ENCODE measurements at regions not wholly inside any gene's neighbourhood (a gene's known extent, or its start where the extent isn't known, plus 50 kb on each side); places are given as distances from the start of the nearest gene placed in this dataset.

- TF ChIP-seq CTCF (IDR thresholded peaks at IDR 0.05; ENCODE audit: low read depth, low read length, missing input control) (no peak), FOXA1 (IDR thresholded peaks at IDR 0.05) (no peak), ATF3 (IDR thresholded peaks at IDR 0.05) (no peak), GABPA (IDR thresholded peaks at IDR 0.05 in 1 of 2, conservative IDR thresholded peaks at IDR 0.05 in 1 of 2) (no peak), REST (IDR thresholded peaks at IDR 0.05) (no peak), EGR1 (IDR thresholded peaks at IDR 0.05; ENCODE audit: low read depth in 2 of 2) (no peak)
Observed at GRCh38 chrX:94545722-94546121, 871.7 kb downstream of the FAM133A start.
